ENCODE measurements at regions not wholly inside any gene's neighbourhood (a gene's known extent, or its start where the extent isn't known, plus 50 kb on each side); places are given as distances from the start of the nearest gene placed in this dataset.

GRCh38 chr14:22403296-22403695 is 185.7 kb downstream of the DAD1 start:
- no peak overlapping the region for H3K4me3 ChIP-seq (ENCODE audit: low read length)
- no peak for TF ChIP-seq CTCF (conservative IDR thresholded peaks at IDR 0.05; ENCODE audit: low read depth, low read length)
- no peak for DNase-seq (ENCODE audit: low read depth)

GRCh38 chr14:22400655-22401259 is 188.3 kb downstream of the DAD1 start:
- no peak for TF ChIP-seq CTCF (conservative IDR thresholded peaks at IDR 0.05; ENCODE audit: low read depth, low read length)
- no peak overlapping the region for H3K4me3 ChIP-seq (ENCODE audit: low read length)
- no peak for DNase-seq (ENCODE audit: low read depth)

GRCh38 chr14:22399776-22400175 is 189.2 kb downstream of the DAD1 start:
- TF ChIP-seq CTCF (conservative IDR thresholded peaks at IDR 0.05; ENCODE audit: low read depth, low read length) = no peak
- no peak for DNase-seq (ENCODE audit: low read depth)
- no peak overlapping the region for H3K4me3 ChIP-seq (ENCODE audit: low read length)

- TF ChIP-seq CTCF (conservative IDR thresholded peaks at IDR 0.05; ENCODE audit: low read depth, low read length) = no peak
- no peak for DNase-seq (ENCODE audit: low read depth)
- H3K4me3 ChIP-seq (ENCODE audit: low read length) = no peak overlapping the region
Observed at GRCh38 chr14:22397221-22397737, 191.7 kb downstream of the DAD1 start.

GRCh38 chr14:22395803-22396202 is 193.2 kb downstream of the DAD1 start:
- no peak for TF ChIP-seq CTCF (conservative IDR thresholded peaks at IDR 0.05; ENCODE audit: low read depth, low read length)

GRCh38 chr14:22394616-22395015 is 194.4 kb downstream of the DAD1 start:
- DNase-seq (ENCODE audit: low read depth) = no peak
- H3K4me3 ChIP-seq (ENCODE audit: low read length) = no peak overlapping the region
- no peak for TF ChIP-seq CTCF (conservative IDR thresholded peaks at IDR 0.05; ENCODE audit: low read depth, low read length)

More at GRCh38 chr14:22395803-22396202, 193.2 kb downstream of the DAD1 start:
- DNase-seq (ENCODE audit: low read depth) = no peak
- no peak overlapping the region for H3K4me3 ChIP-seq (ENCODE audit: low read length)

- no peak for DNase-seq (ENCODE audit: low read depth)
- H3K4me3 ChIP-seq (ENCODE audit: low read length) = no peak overlapping the region
- no peak for TF ChIP-seq CTCF (conservative IDR thresholded peaks at IDR 0.05; ENCODE audit: low read depth, low read length)
Observed at GRCh38 chr14:22393796-22394195, 195.2 kb downstream of the DAD1 start.

All from retinal pigment epithelial cell (primary cell).